ENCODE measurements at regions not wholly inside any gene's neighbourhood (a gene's known extent, or its start where the extent isn't known, plus 50 kb on each side); places are given as distances from the start of the nearest gene placed in this dataset.
"Not testable (repeated sequence)": the region's sequence is repeated elsewhere in the genome, so short reads cannot be mapped to it uniquely, and the experiment has no call there.

DNA sequence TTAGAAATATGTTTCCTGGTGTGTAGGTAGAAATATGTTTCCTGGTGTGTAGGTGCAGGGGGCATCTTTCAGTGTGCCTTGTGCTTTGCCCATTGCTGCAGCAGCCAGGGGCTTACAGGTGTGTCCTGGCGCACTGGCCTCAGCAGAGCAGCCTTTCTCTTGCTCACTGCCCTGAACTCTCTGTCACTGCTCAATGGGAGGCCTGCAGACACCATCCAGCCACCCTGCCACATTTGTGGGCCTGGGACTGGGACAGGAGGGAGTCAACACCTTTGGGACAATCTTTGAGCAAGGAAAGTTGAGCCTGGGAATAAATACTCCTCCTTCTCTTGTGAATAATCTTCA, 62.4 kb upstream of the RBM24 start:
- no peaks in the 10 kb centered on the region for H3K27me3 ChIP-seq
- no peaks in the 10 kb centered on the region for H3K36me3 ChIP-seq
- no peak for ATAC-seq
- H3K27ac ChIP-seq: no peak overlapping the region
- H3K9me3 ChIP-seq: no peaks in the 10 kb centered on the region
- H3K4me1 ChIP-seq: peaks cover 0 to 5% (median 4%) of the 10 kb centered on the region in 3 donors
- no peak overlapping the region for H3K4me3 ChIP-seq
- TF ChIP-seq EP300 (IDR thresholded peaks at IDR 0.05): no peak
- no peak for TF ChIP-seq POLR2A (IDR thresholded peaks at IDR 0.05)
- TF ChIP-seq POLR2AphosphoS5 (IDR thresholded peaks at IDR 0.05): no peak
- WGBS, 2 donors (ENCODE audit: low coverage in 1 of 2): 100% methylated on average over 1 of the region's 1 CpG; no CpG with 5 or more reads in 1 of the 2 donors

DNA sequence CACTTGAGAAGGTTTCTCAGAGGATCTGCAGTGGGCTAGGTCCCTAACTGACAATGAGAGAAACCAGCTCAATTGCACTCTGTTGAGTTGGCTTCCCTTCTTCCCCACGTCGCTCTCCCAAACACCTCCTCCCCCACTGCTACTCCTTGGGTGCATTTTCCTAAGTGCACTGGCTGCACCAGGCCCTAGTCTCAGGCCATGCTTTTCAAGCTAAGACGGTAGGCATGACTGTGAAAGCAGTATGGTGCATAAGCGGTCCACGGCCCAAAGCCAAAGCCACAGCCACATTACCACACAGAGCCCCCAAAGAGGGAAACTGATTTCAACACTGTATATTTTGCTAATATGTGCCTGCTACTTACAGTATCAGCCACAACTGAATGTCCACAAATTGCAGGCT, 62.1 kb upstream of the RBM24 start:
- no peaks in the 10 kb centered on the region for H3K36me3 ChIP-seq
- H3K4me3 ChIP-seq: no peak overlapping the region
- no peak overlapping the region for H3K27ac ChIP-seq
- no peaks in the 10 kb centered on the region for H3K27me3 ChIP-seq
- ATAC-seq: no peak
- no peaks in the 10 kb centered on the region for H3K9me3 ChIP-seq
- TF ChIP-seq EP300 (IDR thresholded peaks at IDR 0.05) (no peak), POLR2A (IDR thresholded peaks at IDR 0.05) (no peak)
- TF ChIP-seq, protein P1, sequence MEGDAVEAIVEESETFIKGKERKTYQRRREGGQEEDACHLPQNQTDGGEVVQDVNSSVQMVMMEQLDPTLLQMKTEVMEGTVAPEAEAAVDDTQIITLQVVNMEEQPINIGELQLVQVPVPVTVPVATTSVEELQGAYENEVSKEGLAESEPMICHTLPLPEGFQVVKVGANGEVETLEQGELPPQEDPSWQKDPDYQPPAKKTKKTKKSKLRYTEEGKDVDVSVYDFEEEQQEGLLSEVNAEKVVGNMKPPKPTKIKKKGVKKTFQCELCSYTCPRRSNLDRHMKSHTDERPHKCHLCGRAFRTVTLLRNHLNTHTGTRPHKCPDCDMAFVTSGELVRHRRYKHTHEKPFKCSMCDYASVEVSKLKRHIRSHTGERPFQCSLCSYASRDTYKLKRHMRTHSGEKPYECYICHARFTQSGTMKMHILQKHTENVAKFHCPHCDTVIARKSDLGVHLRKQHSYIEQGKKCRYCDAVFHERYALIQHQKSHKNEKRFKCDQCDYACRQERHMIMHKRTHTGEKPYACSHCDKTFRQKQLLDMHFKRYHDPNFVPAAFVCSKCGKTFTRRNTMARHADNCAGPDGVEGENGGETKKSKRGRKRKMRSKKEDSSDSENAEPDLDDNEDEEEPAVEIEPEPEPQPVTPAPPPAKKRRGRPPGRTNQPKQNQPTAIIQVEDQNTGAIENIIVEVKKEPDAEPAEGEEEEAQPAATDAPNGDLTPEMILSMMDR (IDR thresholded peaks at IDR 0.05): no peak
- WGBS, 2 donors (ENCODE audit: low coverage in 1 of 2): 90% methylated on average over 2 of the region's 5 CpGs; no CpG with 5 or more reads in 1 of the 2 donors
- H3K4me1 ChIP-seq: peaks cover 0 to 2% (median 2%) of the 10 kb centered on the region in 3 donors

DNA sequence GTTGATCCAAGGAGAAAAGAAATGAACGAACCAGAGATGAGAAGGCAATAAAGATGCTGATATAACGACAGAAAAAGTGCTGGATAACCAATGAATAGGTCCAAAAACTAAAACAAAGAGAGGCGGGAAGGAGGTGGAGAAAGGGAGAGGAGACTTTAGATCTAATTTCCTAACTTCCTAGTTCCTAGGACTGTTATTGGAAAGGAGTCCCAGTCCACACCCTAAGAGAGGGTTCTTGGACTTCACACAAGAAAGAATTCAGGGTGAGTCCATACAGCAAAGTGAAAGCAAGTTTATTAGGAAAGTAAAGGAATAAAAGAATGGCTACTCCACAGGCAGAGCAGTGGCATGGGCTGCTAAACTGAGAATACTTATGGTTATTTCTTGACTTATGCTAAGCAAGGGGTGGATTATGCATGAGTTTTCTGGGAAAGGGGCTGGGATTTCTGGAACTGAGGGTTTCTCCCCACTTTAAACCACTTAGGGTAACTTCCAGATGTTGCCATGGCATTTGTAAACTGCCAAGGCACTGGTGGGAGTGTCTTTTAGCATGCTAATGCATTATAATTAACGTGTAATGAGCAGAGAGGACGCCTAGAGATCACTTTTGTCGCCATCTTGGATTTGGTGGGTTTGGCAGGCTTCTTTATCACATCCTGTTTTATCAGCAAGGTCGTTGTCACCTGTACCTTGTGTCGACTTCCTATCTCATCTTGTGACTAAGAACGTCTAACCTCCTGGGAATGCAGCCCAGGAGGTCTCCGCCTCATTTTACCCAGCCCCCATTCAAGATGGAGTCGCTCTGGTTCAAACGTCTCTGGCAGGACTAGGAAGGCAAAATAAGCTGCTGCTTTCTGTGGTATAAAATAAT, 60.9 kb upstream of the RBM24 start:
- Histone ChIP-seq H3K36me3 (no peaks in the 10 kb centered on the region), H3K27me3 (no peaks in the 10 kb centered on the region), H3K9me3 (no peaks in the 10 kb centered on the region), H3K4me1 (peaks cover 0 to 2% (median 2%) of the 10 kb centered on the region in 3 donors), H3K27ac (peak overlapping the region in 1 of 4 donors; percentile 5), H3K4me3 (no peak overlapping the region)
- WGBS, 2 donors (ENCODE audit: low coverage in 1 of 2): 66 to 79% methylated on average over 8 to 12 of the region's 12 CpGs
- ATAC-seq: peak; percentile 28
- TF ChIP-seq, protein P1 (IDR thresholded peaks at IDR 0.05): no peak

DNA sequence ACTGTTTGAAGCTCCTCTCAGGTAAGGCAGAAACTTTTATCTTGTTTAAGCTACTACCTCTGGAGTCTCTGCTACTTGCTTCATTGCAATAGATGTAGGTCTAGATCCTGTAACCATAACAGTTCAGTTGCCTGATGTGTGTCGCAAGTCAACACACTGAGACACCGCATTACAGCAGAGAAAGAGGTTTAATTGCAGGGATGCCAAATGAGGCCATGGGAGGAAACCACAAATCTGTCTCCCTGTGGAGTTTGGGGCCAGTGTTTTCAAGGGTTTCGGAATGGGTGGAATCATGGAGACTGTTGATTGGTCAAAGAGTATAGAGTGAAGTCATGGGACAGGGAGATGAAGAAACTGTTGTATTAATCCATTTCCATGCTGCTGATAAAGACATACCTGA, 57.1 kb upstream of the RBM24 start:
- Histone ChIP-seq H3K4me3 (no peak overlapping the region), H3K4me1 (peaks cover 5 to 23% (median 7%) of the 10 kb centered on the region in 3 donors), H3K27ac (no peak overlapping the region), H3K9me3 (no peaks in the 10 kb centered on the region), H3K27me3 (no peaks in the 10 kb centered on the region), H3K36me3 (no peaks in the 10 kb centered on the region)
- no peak for ATAC-seq
- WGBS, 2 donors (ENCODE audit: low coverage in 1 of 2): 83 to 100% methylated on average over 1 to 3 of the region's 3 CpGs
- TF ChIP-seq POLR2AphosphoS5 (IDR thresholded peaks at IDR 0.05) (no peak), EP300 (IDR thresholded peaks at IDR 0.05) (no peak), POLR2A (IDR thresholded peaks at IDR 0.05) (no peak)
- TF ChIP-seq, protein P1 (IDR thresholded peaks at IDR 0.05): no peak

- WGBS, 2 donors (ENCODE audit: low coverage in 1 of 2): 87 to 89% methylated on average over 3 to 5 of the region's 5 CpGs
- H3K27me3 ChIP-seq, H3K36me3 ChIP-seq, ATAC-seq, H3K4me3 ChIP-seq, H3K9me3 ChIP-seq, H3K27ac ChIP-seq: not testable (repeated sequence)
- H3K4me1 ChIP-seq: peaks cover 5 to 23% (median 7%) of the 10 kb centered on the region in 3 donors
Observed at GRCh38 chr6:17224501-17224900, 56.7 kb upstream of the RBM24 start.
